Astrocyte (in vitro differentiated cells and primary cell): ENCODE measurements at regions not wholly inside any gene's neighbourhood (a gene's known extent, or its start where the extent isn't known, plus 50 kb on each side); places are given as distances from the start of the nearest gene placed in this dataset.
A peak's percentile ranks its signal among the peaks of the same experiment; 100 is the strongest.

Experiments used
- DNase-seq: peaks from one replicate; pipeline ENCODE4 v3.0.0-alpha.2; 2010; ENCODE audit warnings: low read depth
- FAIRE-seq: peaks from 2 replicates; lab custom pipeline; 2011; peaks lifted over from hg19 to GRCh38; lab: Jason Lieb, UNC
- H2AFZ ChIP-seq: 2 replicates; pipeline ENCODE4 v1.6.0; 2012; ENCODE audit warnings: low read depth, low read length, inconsistent platforms
- H3K27ac ChIP-seq: 2 replicates; pipeline ENCODE4 v1.5.1; 2011; ENCODE audit warnings: low read depth, low read length, inconsistent platforms
- H3K27me3 ChIP-seq: 2 replicates; pipeline ENCODE4 v1.6.0; 2011; ENCODE audit warnings: low read length, inconsistent platforms; ENCODE audit not compliant: insufficient read depth
- H3K36me3 ChIP-seq: 2 replicates; pipeline ENCODE4 v1.5.1; 2011; ENCODE audit warnings: low read length, inconsistent platforms; ENCODE audit not compliant: insufficient read depth
- H3K4me1 ChIP-seq: 2 replicates; pipeline ENCODE4 v1.5.1; 2011; ENCODE audit warnings: low read length, inconsistent platforms; ENCODE audit not compliant: insufficient read depth
- H3K4me2 ChIP-seq: 2 replicates; pipeline ENCODE4 v1.6.0; 2012; ENCODE audit warnings: low read length, inconsistent platforms
- H3K4me3 ChIP-seq: 2 replicates; pipeline ENCODE4 v1.5.1; 2011; ENCODE audit warnings: low read depth, mild to moderate bottlenecking, low read length, inconsistent platforms; ENCODE audit not compliant: insufficient read depth
- H3K79me2 ChIP-seq: 2 replicates; pipeline ENCODE4 v1.6.0; 2012; ENCODE audit warnings: mild to moderate bottlenecking, low read length, inconsistent platforms; ENCODE audit not compliant: insufficient read depth
- H3K9ac ChIP-seq: 2 replicates; pipeline ENCODE4 v1.6.0; 2012; ENCODE audit warnings: mild to moderate bottlenecking, low read length, inconsistent platforms
- H3K9me3 ChIP-seq: 2 replicates; pipeline ENCODE4 v1.5.1; 2012; ENCODE audit warnings: low read depth, mild to moderate bottlenecking, low read length, inconsistent platforms; ENCODE audit not compliant: insufficient read depth
- H4K20me1 ChIP-seq: 2 replicates; pipeline ENCODE4 v1.6.0; 2012; ENCODE audit warnings: low read length, inconsistent platforms; ENCODE audit not compliant: insufficient read depth
- H3K27ac Mint-ChIP-seq: one replicate; pipeline ENCODE4 v1.8.0; 2021; ENCODE audit warnings: mild to moderate bottlenecking, mixed read lengths; ENCODE audit not compliant: unreplicated experiment
- H3K27me3 Mint-ChIP-seq: one replicate; pipeline ENCODE4 v1.8.0; 2021; ENCODE audit warnings: low read depth, mixed read lengths; ENCODE audit not compliant: unreplicated experiment
- H3K36me3 Mint-ChIP-seq: one replicate; pipeline ENCODE4 v1.8.0; 2021; ENCODE audit warnings: low read depth, mixed read lengths; ENCODE audit not compliant: unreplicated experiment
- H3K4me1 Mint-ChIP-seq: one replicate; pipeline ENCODE4 v1.8.0; 2021; ENCODE audit warnings: low read depth, mixed read lengths; ENCODE audit not compliant: unreplicated experiment
- H3K4me3 Mint-ChIP-seq: one replicate; pipeline ENCODE4 v1.8.0; 2021; ENCODE audit warnings: mild to moderate bottlenecking, moderate library complexity, mixed read lengths; ENCODE audit not compliant: unreplicated experiment
- H3K9me3 Mint-ChIP-seq: one replicate; pipeline ENCODE4 v1.8.0; 2021; ENCODE audit warnings: mild to moderate bottlenecking, mixed read lengths; ENCODE audit not compliant: unreplicated experiment
- EZH2 ChIP-seq: IDR thresholded peaks from 2 replicates; pipeline ENCODE4 v1.6.1; 2012; ENCODE audit warnings: mild to moderate bottlenecking, low read length, inconsistent platforms; ENCODE audit not compliant: insufficient read depth
- TF ChIP-seq, protein P1 (sequence below): IDR thresholded peaks from 2 replicates; pipeline ENCODE4 v1.5.1; 2011; ENCODE audit warnings: low read depth, mild to moderate bottlenecking, inconsistent platforms, low read length, moderate library complexity; ENCODE audit not compliant: insufficient read depth

DNA sequence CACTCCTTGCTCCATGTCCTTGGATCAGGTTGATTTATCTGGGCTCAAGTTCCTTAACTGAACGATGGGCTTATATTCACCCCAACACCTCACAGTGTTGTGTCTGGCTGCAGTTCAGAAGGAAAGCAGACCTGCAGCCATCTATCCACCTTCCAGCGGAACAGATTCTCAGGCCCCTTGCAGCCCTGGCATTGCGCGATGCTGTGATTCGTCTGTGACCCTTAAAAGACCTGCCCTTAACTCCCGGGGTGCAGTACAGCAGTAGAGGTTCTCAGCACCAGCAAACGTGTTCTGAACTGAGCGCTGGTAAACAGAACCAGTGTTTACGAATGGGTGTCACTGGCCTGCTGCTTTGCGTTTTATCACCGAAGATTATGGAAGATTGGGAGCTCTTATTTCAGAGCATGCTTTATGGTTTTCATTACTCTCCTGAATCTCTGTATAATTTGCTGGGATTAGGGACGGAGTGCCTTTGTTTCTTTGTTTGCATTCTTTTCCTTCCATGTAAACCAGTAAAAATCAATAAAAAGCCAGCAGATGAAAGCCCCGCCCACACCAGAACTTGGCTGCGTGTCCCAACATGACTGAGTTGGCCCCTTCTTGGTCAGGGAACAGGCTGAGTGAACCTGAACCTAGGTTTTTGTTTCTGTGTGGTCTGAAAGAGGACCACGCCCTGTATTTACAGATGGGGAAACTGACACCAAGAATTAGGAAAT lies 286.7 kb upstream of the CRY1 start:
- peaks cover 17% of the 10 kb centered on the region for H3K4me1 ChIP-seq
- H3K4me1 Mint-ChIP-seq: peaks cover 11% of the 10 kb centered on the region
- H3K27ac Mint-ChIP-seq: no peak overlapping the region
- peak overlapping the region; percentile 64 for H3K27ac ChIP-seq
- peak overlapping the region; percentile 48 for H2AFZ ChIP-seq
- no peaks in the 10 kb centered on the region for H4K20me1 ChIP-seq
- H3K4me2 ChIP-seq: peak overlapping the region; percentile 76
- H3K9me3 ChIP-seq: no peaks in the 10 kb centered on the region
- no peaks in the 10 kb centered on the region for H3K36me3 Mint-ChIP-seq
- H3K36me3 ChIP-seq: no peaks in the 10 kb centered on the region
- H3K27me3 ChIP-seq: no peaks in the 10 kb centered on the region
- no peaks in the 10 kb centered on the region for H3K79me2 ChIP-seq
- no peak overlapping the region for H3K4me3 ChIP-seq
- TF ChIP-seq, protein P1, sequence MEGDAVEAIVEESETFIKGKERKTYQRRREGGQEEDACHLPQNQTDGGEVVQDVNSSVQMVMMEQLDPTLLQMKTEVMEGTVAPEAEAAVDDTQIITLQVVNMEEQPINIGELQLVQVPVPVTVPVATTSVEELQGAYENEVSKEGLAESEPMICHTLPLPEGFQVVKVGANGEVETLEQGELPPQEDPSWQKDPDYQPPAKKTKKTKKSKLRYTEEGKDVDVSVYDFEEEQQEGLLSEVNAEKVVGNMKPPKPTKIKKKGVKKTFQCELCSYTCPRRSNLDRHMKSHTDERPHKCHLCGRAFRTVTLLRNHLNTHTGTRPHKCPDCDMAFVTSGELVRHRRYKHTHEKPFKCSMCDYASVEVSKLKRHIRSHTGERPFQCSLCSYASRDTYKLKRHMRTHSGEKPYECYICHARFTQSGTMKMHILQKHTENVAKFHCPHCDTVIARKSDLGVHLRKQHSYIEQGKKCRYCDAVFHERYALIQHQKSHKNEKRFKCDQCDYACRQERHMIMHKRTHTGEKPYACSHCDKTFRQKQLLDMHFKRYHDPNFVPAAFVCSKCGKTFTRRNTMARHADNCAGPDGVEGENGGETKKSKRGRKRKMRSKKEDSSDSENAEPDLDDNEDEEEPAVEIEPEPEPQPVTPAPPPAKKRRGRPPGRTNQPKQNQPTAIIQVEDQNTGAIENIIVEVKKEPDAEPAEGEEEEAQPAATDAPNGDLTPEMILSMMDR: no peak
- TF ChIP-seq EZH2: no peak
- DNase-seq (peak; percentile 26), FAIRE-seq (peak; percentile 55)
- H3K9ac ChIP-seq: peak overlapping the region; percentile 36
- H3K4me3 Mint-ChIP-seq: no peak overlapping the region
- H3K27me3 Mint-ChIP-seq: peaks cover 6% of the 10 kb centered on the region
- peaks cover 6% of the 10 kb centered on the region for H3K9me3 Mint-ChIP-seq

DNA sequence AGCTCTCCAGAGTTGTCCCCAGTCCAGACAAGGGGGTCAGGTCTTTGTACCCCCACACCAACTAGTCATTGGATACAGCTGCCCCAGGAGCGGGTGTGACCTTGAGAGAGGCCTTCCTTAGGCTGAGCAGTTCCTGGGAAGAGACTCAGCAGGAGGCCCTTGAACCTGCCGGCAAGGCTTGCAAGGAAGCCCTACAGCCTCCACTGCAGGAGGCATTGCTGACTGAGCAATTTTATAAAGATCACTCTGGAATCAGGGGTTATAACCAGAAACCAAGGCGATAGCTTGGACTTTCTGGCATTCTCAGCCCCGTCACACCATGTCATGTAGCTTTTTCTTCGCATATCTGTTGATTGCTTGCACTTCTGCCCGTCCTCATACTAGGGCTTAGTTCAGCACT lies 291.3 kb upstream of the CRY1 start:
- TF ChIP-seq, protein P1: no peak
- TF ChIP-seq EZH2: no peak
- H3K4me1 Mint-ChIP-seq: peaks cover 11% of the 10 kb centered on the region
- no peaks in the 10 kb centered on the region for H4K20me1 ChIP-seq
- no peak overlapping the region for H3K27ac ChIP-seq
- H3K9me3 ChIP-seq: peaks cover 3% of the 10 kb centered on the region
- no peak overlapping the region for H3K4me3 Mint-ChIP-seq
- H3K9ac ChIP-seq: no peak overlapping the region
- no peaks in the 10 kb centered on the region for H3K79me2 ChIP-seq
- H3K9me3 Mint-ChIP-seq: peaks cover 7% of the 10 kb centered on the region
- H3K27me3 ChIP-seq: no peaks in the 10 kb centered on the region
- DNase-seq: no peak
- FAIRE-seq: peak; percentile 23
- no peaks in the 10 kb centered on the region for H3K36me3 ChIP-seq
- H3K4me3 ChIP-seq: no peak overlapping the region
- H3K27me3 Mint-ChIP-seq: peaks cover 4% of the 10 kb centered on the region
- peaks cover 3% of the 10 kb centered on the region for H3K36me3 Mint-ChIP-seq
- no peak overlapping the region for H3K4me2 ChIP-seq
- no peak overlapping the region for H3K27ac Mint-ChIP-seq
- H2AFZ ChIP-seq: no peak overlapping the region
- peaks cover 18% of the 10 kb centered on the region for H3K4me1 ChIP-seq

DNA sequence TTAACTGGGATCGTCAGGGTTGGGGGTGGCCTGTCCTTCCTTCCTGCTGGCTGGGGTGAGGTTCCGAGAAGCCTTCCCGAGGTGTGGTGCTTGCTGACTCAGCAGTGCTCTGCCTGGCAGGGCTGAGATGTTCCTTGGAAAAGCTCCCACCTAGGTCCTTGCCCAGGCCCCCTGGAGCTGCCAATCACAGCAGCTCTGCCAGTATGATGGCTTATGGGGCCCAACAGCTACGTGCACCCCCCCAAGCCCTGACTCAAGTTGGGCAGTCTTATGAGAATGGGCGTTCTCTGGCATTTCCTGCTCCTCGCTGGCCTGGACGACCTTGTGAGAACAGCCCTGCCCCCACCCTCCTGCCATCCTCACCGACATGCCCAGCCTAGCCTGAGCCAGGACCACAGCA lies 292.2 kb upstream of the CRY1 start:
- FAIRE-seq: no peak
- peaks cover 4% of the 10 kb centered on the region for H3K27me3 Mint-ChIP-seq
- Histone ChIP-seq H3K4me1 (peaks cover 9% of the 10 kb centered on the region), H2AFZ (no peak overlapping the region), H3K36me3 (no peaks in the 10 kb centered on the region), H4K20me1 (no peaks in the 10 kb centered on the region), H3K4me3 (no peak overlapping the region), H3K27me3 (no peaks in the 10 kb centered on the region), H3K27ac (no peak overlapping the region), H3K9ac (no peak overlapping the region), H3K79me2 (no peaks in the 10 kb centered on the region), H3K9me3 (peaks cover 3% of the 10 kb centered on the region), H3K4me2 (peak overlapping the region; percentile 23)
- H3K27ac Mint-ChIP-seq: no peak overlapping the region
- H3K36me3 Mint-ChIP-seq: peaks cover 3% of the 10 kb centered on the region
- peak; percentile 14 for DNase-seq
- no peak overlapping the region for H3K4me3 Mint-ChIP-seq
- peaks cover 4% of the 10 kb centered on the region for H3K4me1 Mint-ChIP-seq
- TF ChIP-seq EZH2: no peak
- H3K9me3 Mint-ChIP-seq: peaks cover 9% of the 10 kb centered on the region
